Spleen (tissue), 11 donors: ENCODE measurements at regions not wholly inside any gene's neighbourhood (a gene's known extent, or its start where the extent isn't known, plus 50 kb on each side); places are given as distances from the start of the nearest gene placed in this dataset.

Experiments
- DNase-seq: peaks from one replicate; pipeline ENCODE4 v3.0.0-alpha.2; 2020
- H3K27ac ChIP-seq, 8 donors: fragments of 200-600 bp; sonication (generic) in 7 of 8; 1 replicate in 4 of 8; 2 replicates in 4 of 8; pipeline versions ENCODE4 v1.5.0 to v1.8.0; 2016 to 2021; ENCODE audit warnings: inconsistent platforms in 4 of 8, mild to moderate bottlenecking in 4 of 8, moderate library complexity in 1 of 8
- H3K27me3 ChIP-seq, 7 donors: fragments of 200-600 bp; sonication (generic) in 6 of 7; replicated peaks in 1 of 7; 1 replicate in 4 of 7; 2 replicates in 3 of 7; pipeline versions ENCODE4 v1.5.0 to v1.8.0; 2016 to 2021; ENCODE audit warnings: inconsistent platforms in 3 of 7, mild to moderate bottlenecking in 1 of 7
- H3K36me3 ChIP-seq, 6 donors: fragments of 200-600 bp; sonication (generic) in 5 of 6; 1 replicate in 4 of 6; 2 replicates in 2 of 6; pipeline versions ENCODE4 v1.5.0 to v1.8.0; 2016 to 2021; ENCODE audit warnings: inconsistent platforms in 2 of 6
- H3K4me1 ChIP-seq, 6 donors: fragments of 200-600 bp; sonication (generic) in 5 of 6; 1 replicate in 3 of 6; 2 replicates in 3 of 6; pipeline versions ENCODE4 v1.5.0 to v1.8.0; 2016 to 2021; ENCODE audit warnings: inconsistent platforms in 3 of 6
- H3K4me3 ChIP-seq, 8 donors: fragments of 200-600 bp; sonication (generic) in 7 of 8; 1 replicate in 4 of 8; 2 replicates in 4 of 8; pipeline versions ENCODE4 v1.5.0 to v1.8.0; 2016 to 2021; ENCODE audit warnings: inconsistent platforms in 4 of 8, mild to moderate bottlenecking in 4 of 8, moderate library complexity in 2 of 8
- H3K9me3 ChIP-seq, 8 donors: fragments of 200-600 bp; sonication (generic) in 7 of 8; 1 replicate in 4 of 8; 2 replicates in 4 of 8; pipeline versions ENCODE4 v1.5.0 to v1.8.0; 2016 to 2021; ENCODE audit warnings: inconsistent platforms in 4 of 8
- POLR2A ChIP-seq, 3 donors: fragments of 450-650 bp; IDR thresholded peaks; one replicate each; pipeline ENCODE4 v1.5.1; 2017; ENCODE audit warnings: antibody characterized with exemption in 3 of 3, mild to moderate bottlenecking in 1 of 3
- POLR2AphosphoS5 ChIP-seq, 3 donors: sonication (generic); formaldehyde crosslinking; IDR thresholded peaks; one replicate each; pipeline ENCODE4 v1.5.1; 2017; ENCODE audit warnings: antibody characterized with exemption in 3 of 3
- WGBS, 5 donors: extraction: QIAGEN DNeasy Blood & Tissue Kit in 3 of 5; methylation state at CpG; one replicate each; pipeline versions ENCODE4 v1.1.5 to v1.1.7; 2013 to 2018; 5-methylcytosine and 5-hydroxymethylcytosine counted together
- intact Hi-C: fragments of 100-400 bp; cut with DNase I; formaldehyde crosslinking; loops from one replicate; pipeline ENCODE4 v1.15.0; 2023; ENCODE audit warnings: low total_unique reads
- TF ChIP-seq, protein P1 (sequence below), 11 experiments: fragments of 200-600 bp in 7 of 11; fragments of 450-650 bp in 4 of 11; sonication (generic) in 4 of 11; IDR thresholded peaks in 8 of 11; conservative IDR thresholded peaks in 3 of 11; 1 replicate in 7 of 11; 2 replicates in 4 of 11; pipeline versions ENCODE4 v1.4.0 to v1.8.0; 2016 to 2021; ENCODE audit warnings: antibody characterized with exemption in 11 of 11, inconsistent platforms in 4 of 11, mild to moderate bottlenecking in 1 of 11
- donor health status: healthy with polysubstance abuse.
- donor health status: DM: no; HTN: no; CAD: no; lungs with moderate emphysema.
- donor health status: DM: no; HTN: no; CAD: no.
- donor health status: Bipolar disorder and iron deficiency.
- donor health status: healthy.
- donor health status: DM: no; HTN: no; CAD: no.
- donor health status: DM: yes; HTN: yes; CAD: no.

DNA sequence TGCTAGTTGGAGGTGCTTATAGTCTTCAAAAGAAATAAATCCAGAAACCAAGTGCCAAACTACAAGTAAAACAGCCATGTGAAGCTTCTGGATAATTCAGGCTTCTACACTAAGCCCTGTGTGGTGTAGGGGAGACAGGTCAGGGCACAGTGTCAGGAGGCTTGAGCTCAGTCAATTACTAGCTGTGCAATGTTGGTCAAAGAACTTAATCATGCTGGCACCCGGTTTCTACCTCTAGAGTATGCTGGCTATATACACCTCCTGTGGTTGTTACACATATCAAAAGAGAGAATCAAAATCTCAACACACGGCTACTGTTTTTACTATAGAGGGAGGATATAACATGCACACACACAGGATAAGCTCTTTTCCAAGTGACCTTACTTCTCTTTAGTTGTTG, 469.7 kb upstream of the ZNF462 start:
- TF ChIP-seq POLR2AphosphoS5 (IDR thresholded peaks at IDR 0.05) (no peak), POLR2A (IDR thresholded peaks at IDR 0.05) (no peak)
- TF ChIP-seq, protein P1, sequence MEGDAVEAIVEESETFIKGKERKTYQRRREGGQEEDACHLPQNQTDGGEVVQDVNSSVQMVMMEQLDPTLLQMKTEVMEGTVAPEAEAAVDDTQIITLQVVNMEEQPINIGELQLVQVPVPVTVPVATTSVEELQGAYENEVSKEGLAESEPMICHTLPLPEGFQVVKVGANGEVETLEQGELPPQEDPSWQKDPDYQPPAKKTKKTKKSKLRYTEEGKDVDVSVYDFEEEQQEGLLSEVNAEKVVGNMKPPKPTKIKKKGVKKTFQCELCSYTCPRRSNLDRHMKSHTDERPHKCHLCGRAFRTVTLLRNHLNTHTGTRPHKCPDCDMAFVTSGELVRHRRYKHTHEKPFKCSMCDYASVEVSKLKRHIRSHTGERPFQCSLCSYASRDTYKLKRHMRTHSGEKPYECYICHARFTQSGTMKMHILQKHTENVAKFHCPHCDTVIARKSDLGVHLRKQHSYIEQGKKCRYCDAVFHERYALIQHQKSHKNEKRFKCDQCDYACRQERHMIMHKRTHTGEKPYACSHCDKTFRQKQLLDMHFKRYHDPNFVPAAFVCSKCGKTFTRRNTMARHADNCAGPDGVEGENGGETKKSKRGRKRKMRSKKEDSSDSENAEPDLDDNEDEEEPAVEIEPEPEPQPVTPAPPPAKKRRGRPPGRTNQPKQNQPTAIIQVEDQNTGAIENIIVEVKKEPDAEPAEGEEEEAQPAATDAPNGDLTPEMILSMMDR (IDR thresholded peaks at IDR 0.05 in 8 of 11, conservative IDR thresholded peaks at IDR 0.05 in 3 of 11), result no peak
- DNase-seq, result no peak
- intact Hi-C loops, result no loop called here
- WGBS, 5 donors, result 74 to 90% (median 76%) methylated on average over 2 of the region's 2 CpGs
- H3K4me3 ChIP-seq, result no peak overlapping the region
- no peaks in the 10 kb centered on the region for H3K36me3 ChIP-seq
- H3K27me3 ChIP-seq, result no peaks in the 10 kb centered on the region
- no peak overlapping the region for H3K27ac ChIP-seq
- H3K4me1 ChIP-seq, result no peaks in the 10 kb centered on the region
- H3K9me3 ChIP-seq, result no peaks in the 10 kb centered on the region

DNA sequence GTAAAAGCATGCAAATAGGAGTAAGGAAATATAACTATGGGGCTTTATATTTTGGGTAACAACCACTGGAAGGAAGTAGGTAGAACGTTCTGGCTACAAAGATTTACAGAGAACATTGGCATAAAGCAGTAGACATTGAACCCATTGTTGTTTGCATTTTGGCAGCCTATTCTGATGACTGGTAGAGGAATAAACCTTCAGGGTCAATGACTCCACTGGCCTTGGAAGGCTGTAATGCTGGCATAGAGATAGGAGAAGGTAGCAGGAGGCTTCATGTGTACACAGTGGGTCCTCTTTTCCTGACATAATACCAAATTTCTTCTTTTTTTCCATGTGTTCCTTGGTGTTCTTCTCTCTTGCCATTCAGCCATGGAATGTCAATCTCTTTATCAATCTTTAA, 462.8 kb upstream of the ZNF462 start:
- 29 to 68% (median 49%) methylated on average over 1 of the region's 1 CpG for WGBS, 5 donors
- peaks cover 0 to 4% (median 0%) of the 10 kb centered on the region in 8 donors for H3K9me3 ChIP-seq

DNA sequence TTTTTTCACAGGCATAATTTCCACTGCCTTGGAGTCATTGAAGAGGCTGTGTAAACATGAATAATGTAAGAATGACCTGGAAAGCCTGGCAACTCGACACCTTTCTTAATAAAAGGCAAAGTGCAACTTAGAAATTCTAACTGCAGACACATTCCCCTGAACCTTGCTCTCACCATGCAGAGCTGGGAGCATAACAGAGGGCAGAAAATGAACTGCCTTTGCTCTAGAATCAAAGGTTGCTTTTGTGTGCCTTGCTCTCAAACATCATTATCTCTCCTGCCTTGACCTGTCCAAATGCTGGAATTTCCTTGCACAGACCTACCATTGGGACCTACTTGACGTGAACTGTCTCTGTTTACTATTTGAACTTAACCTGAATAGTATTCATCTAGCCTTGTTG, 462.0 kb upstream of the ZNF462 start:
- Histone ChIP-seq H3K27ac (no peak overlapping the region), H3K4me3 (no peak overlapping the region), H3K4me1 (no peaks in the 10 kb centered on the region), H3K9me3 (peaks cover 0 to 4% (median 0%) of the 10 kb centered on the region in 8 donors), H3K27me3 (no peaks in the 10 kb centered on the region), H3K36me3 (no peaks in the 10 kb centered on the region)
- intact Hi-C loops, result no loop called here
- TF ChIP-seq POLR2AphosphoS5 (IDR thresholded peaks at IDR 0.05) (no peak), POLR2A (IDR thresholded peaks at IDR 0.05) (no peak)
- TF ChIP-seq, protein P1 (IDR thresholded peaks at IDR 0.05 in 8 of 11, conservative IDR thresholded peaks at IDR 0.05 in 3 of 11), result no peak
- WGBS, 5 donors, result 58 to 71% (median 68%) methylated on average over 2 of the region's 2 CpGs
- no peak for DNase-seq

More for the DNA sequence above, 462.8 kb upstream of the ZNF462 start:
- Histone ChIP-seq H3K27ac (no peak overlapping the region), H3K4me1 (no peaks in the 10 kb centered on the region), H3K36me3 (no peaks in the 10 kb centered on the region), H3K27me3 (no peaks in the 10 kb centered on the region), H3K4me3 (no peak overlapping the region)
- intact Hi-C loops, result no loop called here
- TF ChIP-seq, protein P1 (IDR thresholded peaks at IDR 0.05 in 8 of 11, conservative IDR thresholded peaks at IDR 0.05 in 3 of 11), result no peak
- no peak for TF ChIP-seq POLR2AphosphoS5 (IDR thresholded peaks at IDR 0.05)
- DNase-seq, result no peak

DNA sequence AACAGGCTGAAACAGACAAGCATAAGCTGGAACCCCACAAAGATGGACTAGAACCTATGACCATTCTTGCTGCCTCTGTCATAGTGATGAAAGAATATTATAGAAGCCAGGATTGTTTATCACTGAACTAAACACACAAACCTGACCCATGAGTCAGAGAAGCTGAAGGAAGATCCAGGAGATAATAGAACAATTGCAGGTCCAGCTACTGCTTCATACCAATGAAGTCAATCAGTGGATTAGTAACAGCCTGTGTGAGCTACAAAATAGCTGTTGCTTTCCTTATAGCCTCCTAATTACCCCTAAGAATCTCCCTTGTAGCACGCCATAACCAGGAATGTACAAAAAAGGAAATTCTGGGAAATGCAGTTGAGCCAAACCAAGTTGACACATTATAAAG, 459.9 kb upstream of the ZNF462 start:
- Histone ChIP-seq H3K4me3 (no peak overlapping the region), H3K27me3 (no peaks in the 10 kb centered on the region), H3K9me3 (peaks cover 0 to 4% (median 0%) of the 10 kb centered on the region in 8 donors), H3K36me3 (no peaks in the 10 kb centered on the region), H3K4me1 (no peaks in the 10 kb centered on the region), H3K27ac (no peak overlapping the region)
- intact Hi-C loops, result no loop called here
- WGBS, 5 donors, result 90 to 97% (median 95%) methylated on average over 1 of the region's 1 CpG
- TF ChIP-seq, protein P1 (IDR thresholded peaks at IDR 0.05 in 8 of 11, conservative IDR thresholded peaks at IDR 0.05 in 3 of 11), result no peak
- TF ChIP-seq POLR2AphosphoS5 (IDR thresholded peaks at IDR 0.05) (no peak), POLR2A (IDR thresholded peaks at IDR 0.05) (no peak)
- DNase-seq, result no peak
